RPMI7951 (cell line): ENCODE measurements at regions not wholly inside any gene's neighbourhood (a gene's known extent, or its start where the extent isn't known, plus 50 kb on each side); places are given as distances from the start of the nearest gene placed in this dataset.

Experiments
- DNase-seq: peaks from one replicate; pipeline ENCODE4 v3.0.0-alpha.2; 2012; ENCODE audit warnings: low read depth

GRCh38 chr4:1495416-1496115 lies 89.3 kb upstream of the NKX1-1 start:
- no peak for DNase-seq

GRCh38 chr4:1494416-1495315 lies 88.4 kb upstream of the NKX1-1 start:
- DNase-seq, result no peak

GRCh38 chr4:1493540-1494287 lies 87.5 kb upstream of the NKX1-1 start:
- no peak for DNase-seq

- no peak for DNase-seq
These were observed 86.7 kb upstream of the NKX1-1 start for GRCh38 chr4:1492651-1493539.

- DNase-seq, result no peak
These were observed 85.9 kb upstream of the NKX1-1 start for GRCh38 chr4:1492142-1492457.

- DNase-seq, result no peak
These were observed 85.3 kb upstream of the NKX1-1 start for GRCh38 chr4:1491328-1492141.

- no peak for DNase-seq
These were observed 84.5 kb upstream of the NKX1-1 start for GRCh38 chr4:1490654-1491327.

GRCh38 chr4:1490011-1490653 lies 83.9 kb upstream of the NKX1-1 start:
- DNase-seq, result no peak

- no peak for DNase-seq
These were observed 83.4 kb upstream of the NKX1-1 start for GRCh38 chr4:1489639-1489995.

GRCh38 chr4:1488831-1489638 lies 82.8 kb upstream of the NKX1-1 start:
- no peak for DNase-seq

- no peak for DNase-seq
These were observed 82.1 kb upstream of the NKX1-1 start for GRCh38 chr4:1488357-1488756.

GRCh38 chr4:1487761-1488160 lies 81.5 kb upstream of the NKX1-1 start:
- DNase-seq, result no peak

- DNase-seq, result no peak
These were observed 80.9 kb upstream of the NKX1-1 start for GRCh38 chr4:1487106-1487505.

- no peak for DNase-seq
These were observed 79.0 kb upstream of the NKX1-1 start for GRCh38 chr4:1485280-1485679.

GRCh38 chr4:1480720-1481119 lies 74.5 kb upstream of the NKX1-1 start:
- no peak for DNase-seq

GRCh38 chr4:1479454-1479853 lies 73.2 kb upstream of the NKX1-1 start:
- no peak for DNase-seq

- DNase-seq, result no peak
These were observed 72.6 kb upstream of the NKX1-1 start for GRCh38 chr4:1478766-1479355.

- no peak for DNase-seq
These were observed 71.0 kb upstream of the NKX1-1 start for GRCh38 chr4:1477045-1477840.
